Stimulated activated naive CD4-positive, alpha-beta T cell (primary cell): ENCODE measurements at regions not wholly inside any gene's neighbourhood (a gene's known extent, or its start where the extent isn't known, plus 50 kb on each side); places are given as distances from the start of the nearest gene placed in this dataset.

Experiments used
- DNase-seq, 6 experiments: peaks; one replicate each; lab custom pipeline; 2025; lab: John Stamatoyannopoulos, UW

GRCh38 chr2:137824501-137824900, 139.8 kb upstream of the HNMT start:
- no peak for DNase-seq

GRCh38 chr2:137826373-137827372, 137.6 kb upstream of the HNMT start:
- no peak for DNase-seq

- no peak for DNase-seq
Observed at GRCh38 chr2:137828624-137829023, 135.6 kb upstream of the HNMT start.

GRCh38 chr2:137829251-137829650, 135.0 kb upstream of the HNMT start:
- no peak for DNase-seq

- DNase-seq: no peak
Observed at GRCh38 chr2:137834760-137835379, 129.4 kb upstream of the HNMT start.

GRCh38 chr2:137836671-137837070, 127.6 kb upstream of the HNMT start:
- no peak for DNase-seq

- no peak for DNase-seq
Observed at GRCh38 chr2:137837830-137838229, 126.4 kb upstream of the HNMT start.

GRCh38 chr2:137838255-137839092, 125.8 kb upstream of the HNMT start:
- DNase-seq: peak in 2 of 6 experiments; percentile 33 to 36

GRCh38 chr2:137842430-137842829, 121.8 kb upstream of the HNMT start:
- no peak for DNase-seq

- DNase-seq: no peak
Observed at GRCh38 chr2:137842952-137843351, 121.3 kb upstream of the HNMT start.

GRCh38 chr2:137845422-137845821, 118.9 kb upstream of the HNMT start:
- DNase-seq: no peak

GRCh38 chr2:137846993-137847392, 117.3 kb upstream of the HNMT start:
- DNase-seq: no peak

GRCh38 chr2:137847443-137847842, 116.8 kb upstream of the HNMT start:
- no peak for DNase-seq

- DNase-seq: no peak
Observed at GRCh38 chr2:137857881-137858280, 106.4 kb upstream of the HNMT start.

GRCh38 chr2:137862651-137863050, 101.6 kb upstream of the HNMT start:
- no peak for DNase-seq

GRCh38 chr2:137865954-137866540, 98.2 kb upstream of the HNMT start:
- peak in 4 of 6 experiments; percentile 2 to 28 (median 13) for DNase-seq

GRCh38 chr2:137870682-137871081, 93.6 kb upstream of the HNMT start:
- DNase-seq: no peak

GRCh38 chr2:137872577-137872976, 91.7 kb upstream of the HNMT start:
- no peak for DNase-seq

- no peak for DNase-seq
Observed at GRCh38 chr2:137873536-137874244, 90.6 kb upstream of the HNMT start.

GRCh38 chr2:137879121-137879520, 85.2 kb upstream of the HNMT start:
- DNase-seq: no peak

GRCh38 chr2:137881711-137882110, 82.6 kb upstream of the HNMT start:
- no peak for DNase-seq
